ENCODE measurements at regions not wholly inside any gene's neighbourhood (a gene's known extent, or its start where the extent isn't known, plus 50 kb on each side); places are given as distances from the start of the nearest gene placed in this dataset.

GRCh38 chr10:61099756-61100155 is 155.8 kb upstream of the RHOBTB1 start:
- Histone ChIP-seq H3K4me1 (ENCODE audit: insufficient read depth) (no peaks in the 10 kb centered on the region), H4K20me1 (ENCODE audit: insufficient read depth, poor library complexity, severe bottlenecking) (no peaks in the 10 kb centered on the region), H3K27ac (no peak overlapping the region), H2AFZ (no peak overlapping the region), H3K4me3 (no peak overlapping the region), H3K9me2 (replicated peaks; ENCODE audit: insufficient read depth) (no peaks in the 10 kb centered on the region), H3K36me3 (replicated peaks; ENCODE audit: insufficient read depth, low read depth) (no peaks in the 10 kb centered on the region), H3K27me3 (no peaks in the 10 kb centered on the region), H3K4me2 (no peak overlapping the region), H3K79me2 (no peaks in the 10 kb centered on the region), H3K9me3 (ENCODE audit: low read depth) (no peaks in the 10 kb centered on the region)
- TF ChIP-seq EZH2 (IDR thresholded peaks at IDR 0.05; ENCODE audit: borderline replicate concordance): no peak
- no peak for TF ChIP-seq EZH2phosphoT487 (IDR thresholded peaks at IDR 0.05; ENCODE audit: low read depth, severe bottlenecking, unreplicated experiment)
- no peak for TF ChIP-seq CTCF (IDR thresholded peaks at IDR 0.05; ENCODE audit: poor library complexity)
- DNase-seq (ENCODE audit: low spot score): no peak
- 64% methylated on average over 4 of the region's 4 CpGs for WGBS (ENCODE audit: low lambda C conversion rate, missing lambda C conversion rate)

GRCh38 chr10:61098966-61099365 is 155.0 kb upstream of the RHOBTB1 start:
- no peak overlapping the region for H3K4me2 ChIP-seq
- no peaks in the 10 kb centered on the region for H3K79me2 ChIP-seq
- no peak overlapping the region for H3K4me3 ChIP-seq
- no peaks in the 10 kb centered on the region for H3K27me3 ChIP-seq
- WGBS (ENCODE audit: low lambda C conversion rate, missing lambda C conversion rate): 57% methylated on average over 1 of the region's 1 CpG
- H3K9me2 ChIP-seq (replicated peaks; ENCODE audit: insufficient read depth): no peaks in the 10 kb centered on the region
- H2AFZ ChIP-seq: no peak overlapping the region
- H3K9me3 ChIP-seq (ENCODE audit: low read depth): no peaks in the 10 kb centered on the region
- TF ChIP-seq EZH2phosphoT487 (IDR thresholded peaks at IDR 0.05; ENCODE audit: low read depth, severe bottlenecking, unreplicated experiment) (no peak), CTCF (IDR thresholded peaks at IDR 0.05; ENCODE audit: poor library complexity) (no peak), EZH2 (IDR thresholded peaks at IDR 0.05; ENCODE audit: borderline replicate concordance) (no peak)
- no peaks in the 10 kb centered on the region for H4K20me1 ChIP-seq (ENCODE audit: insufficient read depth, poor library complexity, severe bottlenecking)
- H3K4me1 ChIP-seq (ENCODE audit: insufficient read depth): no peaks in the 10 kb centered on the region
- no peak for DNase-seq (ENCODE audit: low spot score)
- no peaks in the 10 kb centered on the region for H3K36me3 ChIP-seq (replicated peaks; ENCODE audit: insufficient read depth, low read depth)
- H3K27ac ChIP-seq: no peak overlapping the region

GRCh38 chr10:61097026-61097425 is 153.0 kb upstream of the RHOBTB1 start:
- Histone ChIP-seq H3K4me2 (no peak overlapping the region), H3K9me3 (ENCODE audit: low read depth) (no peaks in the 10 kb centered on the region), H3K27me3 (no peaks in the 10 kb centered on the region), H3K4me1 (ENCODE audit: insufficient read depth) (no peaks in the 10 kb centered on the region), H3K79me2 (no peaks in the 10 kb centered on the region), H2AFZ (no peak overlapping the region), H3K27ac (no peak overlapping the region), H4K20me1 (ENCODE audit: insufficient read depth, poor library complexity, severe bottlenecking) (no peaks in the 10 kb centered on the region), H3K9me2 (replicated peaks; ENCODE audit: insufficient read depth) (no peaks in the 10 kb centered on the region), H3K4me3 (no peak overlapping the region), H3K36me3 (replicated peaks; ENCODE audit: insufficient read depth, low read depth) (no peaks in the 10 kb centered on the region)
- DNase-seq (ENCODE audit: low spot score): no peak
- WGBS (ENCODE audit: low lambda C conversion rate, missing lambda C conversion rate): 92% methylated on average over 1 of the region's 1 CpG
- no peak for TF ChIP-seq EZH2 (IDR thresholded peaks at IDR 0.05; ENCODE audit: borderline replicate concordance)
- no peak for TF ChIP-seq CTCF (IDR thresholded peaks at IDR 0.05; ENCODE audit: poor library complexity)

GRCh38 chr10:61096056-61096455 is 152.1 kb upstream of the RHOBTB1 start:
- no peaks in the 10 kb centered on the region for H3K79me2 ChIP-seq
- no peaks in the 10 kb centered on the region for H3K27me3 ChIP-seq
- no peak overlapping the region for H3K27ac ChIP-seq
- H3K4me2 ChIP-seq: no peak overlapping the region
- H3K36me3 ChIP-seq (replicated peaks; ENCODE audit: insufficient read depth, low read depth): no peaks in the 10 kb centered on the region
- H3K4me1 ChIP-seq (ENCODE audit: insufficient read depth): no peaks in the 10 kb centered on the region
- DNase-seq (ENCODE audit: low spot score): no peak
- H4K20me1 ChIP-seq (ENCODE audit: insufficient read depth, poor library complexity, severe bottlenecking): no peaks in the 10 kb centered on the region
- H2AFZ ChIP-seq: no peak overlapping the region
- no peaks in the 10 kb centered on the region for H3K9me3 ChIP-seq (ENCODE audit: low read depth)
- TF ChIP-seq EZH2phosphoT487 (IDR thresholded peaks at IDR 0.05; ENCODE audit: low read depth, severe bottlenecking, unreplicated experiment): no peak
- no peak for TF ChIP-seq EZH2 (IDR thresholded peaks at IDR 0.05; ENCODE audit: borderline replicate concordance)
- no peak for TF ChIP-seq CTCF (IDR thresholded peaks at IDR 0.05; ENCODE audit: poor library complexity)
- H3K4me3 ChIP-seq: no peak overlapping the region
- WGBS (ENCODE audit: low lambda C conversion rate, missing lambda C conversion rate): 68% methylated on average over 1 of the region's 1 CpG
- H3K9me2 ChIP-seq (replicated peaks; ENCODE audit: insufficient read depth): no peaks in the 10 kb centered on the region
